NCI-H1092 (cell line): ENCODE measurements at regions not wholly inside any gene's neighbourhood (a gene's known extent, or its start where the extent isn't known, plus 50 kb on each side); places are given as distances from the start of the nearest gene placed in this dataset.
"Not testable (repeated sequence)": the region's sequence is repeated elsewhere in the genome, so short reads cannot be mapped to it uniquely, and the experiment has no call there.

Experiments
- DNase-seq: peaks from one replicate; lab custom pipeline; 2025; lab: John Stamatoyannopoulos, UW

DNA sequence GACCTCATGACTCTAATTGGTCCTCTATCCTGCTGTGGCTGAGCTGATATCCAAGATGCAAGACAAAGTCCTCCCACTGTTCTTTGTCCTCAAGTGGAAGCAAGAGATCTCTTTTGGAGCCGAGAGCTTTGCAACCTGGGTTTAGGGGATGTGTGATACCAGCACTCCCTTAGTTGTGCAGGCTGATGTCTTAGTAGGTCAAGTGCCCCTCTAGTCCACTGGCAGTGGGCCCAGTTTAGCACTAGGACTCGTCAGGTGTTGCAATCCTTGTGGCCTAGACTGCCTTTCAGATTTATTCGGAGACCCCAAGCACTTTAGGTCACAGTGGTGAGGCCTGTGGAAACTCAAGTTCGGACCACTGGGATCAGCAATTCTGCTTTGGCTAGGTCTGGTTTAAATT is 64.0 kb downstream of the GPRASP3 start:
- no peak for DNase-seq

DNA sequence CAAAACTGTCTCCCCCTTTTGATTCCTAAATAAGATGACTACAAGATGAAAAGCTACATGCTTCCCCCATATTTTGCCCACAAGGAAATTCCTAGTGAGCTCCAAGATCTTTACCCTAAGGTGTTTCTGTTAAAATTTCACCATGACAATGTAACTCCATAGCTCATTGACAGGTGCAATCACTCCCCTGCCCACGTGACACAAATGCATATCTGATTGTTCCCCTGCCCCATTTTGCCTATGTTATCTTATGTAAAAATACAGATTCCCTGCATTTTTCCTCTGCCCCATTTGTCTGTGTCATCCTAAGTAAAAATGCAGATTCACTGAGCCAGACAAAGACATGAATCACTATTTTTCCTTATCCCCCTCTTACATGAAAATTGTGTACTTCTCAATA is 66.7 kb downstream of the GPRASP3 start:
- no peak for DNase-seq

DNA sequence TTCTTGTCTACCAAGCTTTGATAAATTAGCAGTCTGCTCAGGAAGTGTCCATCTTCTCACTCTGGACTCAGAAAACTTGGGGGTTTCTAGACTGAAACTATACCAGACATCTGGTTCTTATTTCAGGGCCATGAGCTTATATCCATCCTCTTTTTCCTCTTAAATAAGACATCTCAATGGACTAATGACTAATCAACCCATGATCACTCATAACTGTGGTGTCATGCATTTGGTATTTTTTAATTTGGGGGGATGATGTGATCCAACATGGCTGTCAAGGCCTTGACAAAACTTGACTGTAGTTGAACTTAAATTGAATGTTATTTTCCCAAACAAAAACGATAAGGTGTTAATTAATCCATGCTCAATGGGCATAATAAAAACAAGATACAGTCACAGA is 87.8 kb downstream of the GPRASP3 start:
- DNase-seq: no peak

DNA sequence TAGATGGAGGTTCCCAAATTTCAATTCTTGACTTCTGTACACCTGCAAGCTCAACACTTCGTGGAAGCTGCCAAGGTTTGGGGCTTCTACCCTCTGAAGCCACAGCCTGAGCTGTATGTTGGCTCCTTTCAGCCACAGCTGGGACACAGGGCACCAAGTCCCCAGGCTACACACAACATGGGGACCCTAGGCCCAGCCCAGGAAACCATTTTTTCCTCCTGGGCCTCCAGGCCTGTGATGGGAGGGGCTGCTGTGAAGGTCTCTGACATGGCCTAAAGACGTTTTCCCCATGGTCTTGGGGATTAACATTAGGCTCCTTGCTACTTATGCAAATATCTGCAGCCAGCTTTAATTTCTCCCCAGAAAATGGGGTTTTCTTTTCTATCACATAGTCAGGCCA is 97.7 kb downstream of the GPRASP3 start:
- DNase-seq: not testable (repeated sequence)

DNA sequence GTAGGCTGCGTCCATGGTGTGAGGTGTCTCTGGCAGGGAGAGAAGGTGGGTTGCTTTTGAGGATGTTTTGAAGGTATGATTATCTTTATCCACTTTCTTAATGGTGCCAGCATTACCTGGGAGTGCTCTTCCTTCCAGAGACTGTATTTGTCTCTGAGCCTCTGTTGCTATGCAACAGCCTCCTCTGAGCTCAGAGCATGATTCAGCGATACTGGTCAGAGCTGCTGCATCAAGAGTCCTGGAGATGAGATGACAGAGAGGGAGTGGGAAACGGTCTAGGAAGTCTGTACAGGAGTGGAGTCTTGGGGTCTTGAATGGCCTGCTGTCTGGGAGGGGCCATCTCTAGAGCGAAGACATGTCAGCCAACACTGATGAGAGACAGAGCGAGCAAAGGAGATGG is 104.4 kb upstream of the RAB40AL start:
- no peak for DNase-seq

DNA sequence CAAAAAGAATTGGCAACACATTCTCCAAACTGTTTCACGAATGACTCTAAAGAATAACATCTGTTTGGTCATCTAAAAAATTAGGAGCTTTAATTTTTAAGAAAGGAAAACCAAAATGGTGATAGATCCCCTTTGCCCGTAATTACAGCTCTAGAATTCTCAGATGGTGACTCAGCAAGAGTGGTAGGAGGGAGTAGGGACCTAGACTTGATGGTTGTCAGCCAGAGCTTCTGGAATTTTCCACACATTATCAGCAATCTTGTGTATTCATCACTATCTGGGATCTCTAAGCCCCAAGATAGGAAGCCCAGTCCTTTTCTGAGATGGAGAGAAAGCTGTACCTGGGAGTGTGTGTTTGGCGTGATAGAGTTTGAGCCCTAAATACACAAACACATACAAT is 103.9 kb upstream of the RAB40AL start:
- DNase-seq: no peak

DNA sequence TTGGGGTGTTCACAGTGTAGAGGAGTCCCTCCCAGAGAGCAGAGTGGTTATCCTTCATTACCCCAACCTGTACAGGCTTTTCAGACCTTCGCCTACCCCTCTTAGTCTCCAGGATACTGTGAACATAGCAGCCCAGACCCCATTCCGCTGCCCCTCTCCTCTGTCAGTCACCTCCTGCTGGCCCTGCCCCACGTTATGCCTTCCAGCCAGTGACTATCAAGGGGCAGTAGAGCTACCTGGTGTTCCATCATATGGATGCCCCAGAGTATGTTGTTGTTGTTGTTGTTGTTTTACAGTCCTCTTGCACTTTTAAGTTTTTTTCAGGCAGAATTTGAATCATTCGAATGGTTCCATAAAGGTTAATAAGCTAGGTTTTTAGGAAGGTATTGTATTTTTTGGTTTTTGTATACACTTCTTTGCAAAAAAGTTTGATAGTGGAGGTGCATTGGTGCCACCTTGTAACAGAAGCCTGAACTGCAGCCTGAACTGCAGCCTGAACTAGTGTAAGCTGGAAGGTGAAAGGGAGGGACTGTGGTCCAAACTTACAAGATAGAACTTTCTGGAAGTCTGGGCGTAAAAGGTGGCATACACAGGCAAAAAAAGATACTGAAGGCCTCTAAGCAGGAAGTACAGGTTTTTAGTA is 101.4 kb upstream of the RAB40AL start:
- no peak for DNase-seq

DNA sequence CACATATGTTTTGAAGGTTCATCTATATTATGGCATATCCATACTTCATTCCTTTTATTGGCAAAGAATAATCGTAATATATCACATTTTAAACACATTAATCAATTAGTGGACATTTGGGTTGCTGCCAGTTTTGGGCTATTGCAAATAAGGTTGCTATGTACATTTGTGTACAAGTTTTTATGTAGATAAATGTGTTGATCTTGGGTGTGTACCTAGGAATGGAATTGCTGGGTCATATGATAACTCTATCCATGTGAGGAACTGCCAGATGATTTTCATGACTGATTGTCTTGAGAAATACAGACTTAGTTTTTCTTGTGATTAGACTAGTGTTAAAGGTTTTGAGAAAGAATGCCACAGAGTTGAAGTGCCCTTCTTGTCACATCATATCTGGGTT is 99.2 kb upstream of the RAB40AL start:
- no peak for DNase-seq

DNA sequence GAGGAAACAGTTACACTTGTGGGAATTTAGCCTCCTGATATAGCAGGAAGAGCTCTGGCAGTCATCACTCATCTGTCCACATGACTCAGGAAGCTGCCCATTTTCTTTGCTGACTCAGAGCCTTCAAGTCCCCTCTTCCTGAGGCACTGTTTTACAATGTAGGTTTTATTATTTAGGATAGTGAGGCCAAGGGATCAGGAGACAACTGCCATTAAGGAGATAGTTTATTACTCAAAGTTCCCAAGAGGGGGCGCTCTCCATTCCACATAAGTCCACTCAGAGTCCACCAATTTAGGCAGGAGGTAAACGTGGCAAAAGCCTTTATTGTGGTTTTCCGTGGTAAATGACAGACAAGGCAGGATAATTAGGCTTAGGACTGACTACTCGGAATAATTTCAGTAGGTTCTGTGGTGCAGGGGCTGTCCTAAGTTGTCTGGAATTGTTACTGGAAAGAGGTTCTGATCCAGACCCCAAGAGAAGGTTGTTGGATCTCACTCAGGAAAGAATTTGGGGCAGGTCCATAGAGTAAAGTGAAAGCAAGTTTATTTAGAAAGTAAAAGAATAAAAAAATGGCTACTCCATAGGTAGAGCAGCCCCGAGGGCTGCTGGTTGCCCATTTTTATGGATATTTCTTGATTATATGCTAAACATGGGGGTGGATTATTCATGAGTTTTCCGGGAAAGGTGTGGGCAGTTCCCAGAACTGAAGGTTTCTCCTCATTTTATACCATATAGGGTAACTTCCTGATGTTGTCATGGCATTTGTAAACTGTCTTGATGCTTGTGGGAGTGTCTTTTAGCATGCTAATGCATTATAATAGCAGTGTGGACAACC is 96.0 kb upstream of the RAB40AL start:
- no peak for DNase-seq

DNA sequence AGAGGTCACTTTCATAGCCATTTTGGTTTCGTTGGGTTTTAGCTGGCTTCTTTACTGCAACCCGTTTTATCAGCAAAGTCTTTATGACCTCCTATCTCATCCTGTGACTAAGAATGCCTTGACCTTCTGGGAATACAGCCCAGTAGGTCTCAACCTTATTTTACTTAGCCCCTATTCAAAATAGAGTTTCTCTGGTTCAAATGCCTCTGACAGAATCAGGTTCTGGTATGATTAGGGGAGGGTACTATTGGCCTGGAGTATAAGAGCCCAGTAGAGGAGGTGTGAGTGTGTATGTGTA is 95.4 kb upstream of the RAB40AL start:
- DNase-seq: no peak

DNA sequence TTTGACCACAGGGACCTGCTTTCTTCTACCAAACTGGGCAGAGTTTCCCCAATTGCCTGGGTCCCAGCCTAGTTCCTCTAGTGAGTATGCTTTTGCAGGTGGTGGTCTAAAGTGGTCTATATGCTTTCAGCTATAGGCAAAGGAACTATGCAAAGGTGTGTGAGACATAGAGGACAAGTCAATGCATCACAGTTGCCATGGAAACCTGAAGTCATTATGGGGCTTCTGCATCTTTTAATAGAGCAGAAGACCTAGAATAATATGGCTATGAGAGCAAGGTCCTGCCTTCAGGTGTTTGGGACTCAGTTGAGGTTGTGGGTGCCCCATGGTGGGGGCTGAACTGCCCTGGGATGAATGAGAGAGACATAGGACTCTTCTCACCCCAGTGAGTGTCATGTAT is 92.1 kb upstream of the RAB40AL start:
- no peak for DNase-seq

DNA sequence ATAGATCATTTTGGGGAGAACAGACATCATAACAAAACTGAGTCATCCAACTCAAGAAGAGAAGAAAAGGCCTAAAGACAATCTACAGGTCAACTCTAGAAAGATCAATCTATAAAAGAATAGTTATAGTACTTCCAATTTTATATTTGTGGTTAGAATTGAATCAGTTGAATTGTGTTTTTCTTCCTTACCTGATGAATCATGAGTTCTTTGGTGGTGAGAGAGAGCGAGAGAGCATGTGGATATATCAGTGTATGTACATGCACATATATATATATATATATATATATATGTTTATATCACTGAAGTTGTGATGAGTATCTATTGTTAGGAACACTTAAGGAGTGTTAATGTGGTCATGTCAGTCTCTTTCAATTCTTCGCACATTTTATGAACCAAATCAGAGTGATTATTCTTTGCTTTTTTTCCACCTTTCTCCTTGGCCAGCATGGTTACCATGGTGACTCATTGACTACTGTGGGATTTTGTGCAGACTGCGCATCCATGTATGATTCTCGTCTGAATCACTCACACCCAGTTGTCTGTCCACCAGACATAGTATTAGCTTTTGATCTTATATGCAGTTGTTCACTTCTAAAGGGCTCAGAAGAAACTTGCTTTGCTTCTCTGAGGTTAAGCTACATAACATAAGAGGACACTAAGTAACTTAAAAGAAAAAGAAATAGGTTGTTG is 90.4 kb upstream of the RAB40AL start:
- DNase-seq: no peak

DNA sequence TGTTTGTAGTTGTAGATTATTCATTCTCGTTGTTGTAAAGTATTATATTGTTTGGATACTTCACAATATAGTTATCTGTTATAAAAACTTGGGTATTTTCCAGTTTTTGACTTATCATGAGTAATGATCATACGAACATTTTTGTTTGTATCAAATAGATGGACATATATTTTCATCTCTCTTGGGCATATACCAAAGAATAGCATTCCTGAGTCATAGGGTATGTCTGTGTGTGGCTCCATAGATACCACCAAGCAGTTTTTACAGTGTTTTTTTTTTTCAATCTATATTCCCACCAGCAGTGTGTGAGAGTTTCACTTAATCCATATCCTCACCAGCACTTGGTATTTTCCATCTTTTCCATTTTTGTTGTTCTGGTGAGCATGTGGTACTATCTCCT is 89.7 kb upstream of the RAB40AL start:
- no peak for DNase-seq

DNA sequence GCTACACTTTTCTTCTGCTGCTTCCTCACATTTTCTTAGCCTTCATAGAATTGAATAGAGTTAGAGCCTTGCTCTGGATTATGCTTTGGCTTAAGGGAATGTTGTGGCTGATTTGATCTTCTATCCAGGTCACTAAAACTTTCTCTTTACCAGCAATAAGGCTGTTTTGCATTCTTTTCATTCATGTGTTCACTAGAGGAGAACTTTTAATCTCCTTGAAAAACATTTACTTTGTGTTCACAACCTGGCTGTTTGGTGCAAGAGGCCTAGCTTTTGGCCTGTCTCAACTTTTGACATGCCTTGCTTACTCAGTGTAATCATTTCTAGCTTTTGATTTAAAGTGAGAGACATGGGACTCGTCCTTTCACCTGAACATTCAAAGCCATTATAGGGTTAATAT is 87.7 kb upstream of the RAB40AL start:
- no peak for DNase-seq

DNA sequence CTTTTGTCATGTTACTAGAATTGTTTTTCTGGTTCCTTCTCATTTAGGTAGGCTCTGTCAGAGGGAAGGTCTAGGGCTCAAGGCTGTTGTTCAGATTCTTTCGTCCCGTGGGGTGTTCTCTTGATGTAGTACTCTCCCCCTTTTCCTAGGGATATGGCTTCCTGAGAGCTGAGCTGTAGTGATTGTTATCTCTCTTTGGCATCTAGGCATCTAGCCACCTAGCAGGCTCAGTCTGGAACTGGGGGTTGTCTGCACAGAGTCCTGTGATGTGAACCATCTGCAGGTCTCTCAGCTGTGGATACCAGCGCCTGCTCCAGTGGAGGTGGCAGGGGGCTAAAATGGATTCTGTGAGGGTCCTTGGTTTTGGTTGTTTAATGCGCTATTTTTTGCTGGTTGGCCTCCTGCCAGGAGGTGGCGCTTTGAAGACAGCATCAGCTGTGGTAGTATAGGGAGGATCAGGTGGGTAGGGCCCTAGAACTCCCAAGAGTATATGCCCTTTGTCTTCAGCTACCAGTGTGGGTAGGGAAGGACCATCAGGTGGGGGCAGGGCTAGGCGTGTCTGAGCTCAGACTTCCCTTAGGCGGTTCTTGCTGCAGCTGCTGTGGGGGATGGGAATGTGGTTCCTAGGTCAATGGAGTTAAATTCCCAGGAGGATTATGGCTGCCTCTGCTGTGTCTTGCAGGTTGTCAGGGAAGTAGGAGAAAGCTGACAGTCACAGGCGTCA is 78.1 kb upstream of the RAB40AL start:
- not testable (repeated sequence) for DNase-seq

DNA sequence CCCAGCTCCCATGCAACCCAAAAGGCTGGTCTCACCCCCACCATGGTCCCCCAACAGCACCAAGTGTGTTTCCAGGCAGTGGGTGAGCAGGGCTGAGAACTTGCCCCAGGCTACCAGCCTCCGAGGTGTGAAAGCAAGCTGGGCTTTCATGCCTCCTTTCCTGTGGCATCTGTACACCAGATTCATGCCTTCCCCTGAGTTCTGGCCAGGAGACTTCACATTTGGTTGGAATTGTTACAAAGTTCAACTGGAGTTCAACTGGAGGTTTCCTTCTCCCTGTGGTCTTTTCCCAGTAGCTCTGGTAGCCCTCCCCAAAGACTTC is 77.6 kb upstream of the RAB40AL start:
- DNase-seq: no peak

DNA sequence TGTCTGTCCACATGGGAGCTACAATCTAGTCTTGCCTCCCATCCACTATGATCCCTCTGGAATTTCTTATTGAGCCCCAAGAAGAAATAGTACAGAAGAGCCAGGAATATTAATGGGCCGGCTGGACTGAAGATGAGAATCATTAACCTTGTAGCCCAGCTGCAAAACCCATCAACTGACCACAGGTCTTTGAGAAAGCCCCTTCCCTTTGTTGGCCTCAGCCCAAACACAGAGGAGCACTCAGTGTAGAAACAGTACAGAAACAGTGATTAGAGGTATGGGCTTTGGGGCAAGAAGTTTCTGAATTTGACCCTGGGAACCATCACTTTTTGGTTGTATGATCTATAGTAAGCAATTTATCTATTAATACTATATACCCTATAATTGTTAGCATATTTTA is 76.8 kb upstream of the RAB40AL start:
- DNase-seq: no peak

DNA sequence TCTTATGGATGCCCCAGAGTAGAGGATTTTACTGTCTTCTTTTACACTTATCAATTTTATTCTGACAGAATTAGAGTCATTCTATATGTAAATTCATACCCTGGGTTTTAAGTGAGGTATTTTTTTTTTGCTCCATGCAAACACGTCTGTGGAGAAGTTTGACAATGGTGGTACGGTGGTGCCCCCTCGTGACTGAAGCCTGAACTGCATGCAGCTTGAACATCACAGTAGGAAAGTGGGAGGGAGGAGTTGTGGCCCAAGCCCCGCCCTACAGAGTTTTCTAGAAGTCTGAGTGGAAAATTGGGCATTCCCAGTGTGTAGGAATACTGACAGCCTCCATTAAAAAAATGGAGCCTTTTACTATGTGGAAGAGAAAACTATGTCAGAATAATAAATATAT is 73.3 kb upstream of the RAB40AL start:
- peak; percentile 68 for DNase-seq

DNA sequence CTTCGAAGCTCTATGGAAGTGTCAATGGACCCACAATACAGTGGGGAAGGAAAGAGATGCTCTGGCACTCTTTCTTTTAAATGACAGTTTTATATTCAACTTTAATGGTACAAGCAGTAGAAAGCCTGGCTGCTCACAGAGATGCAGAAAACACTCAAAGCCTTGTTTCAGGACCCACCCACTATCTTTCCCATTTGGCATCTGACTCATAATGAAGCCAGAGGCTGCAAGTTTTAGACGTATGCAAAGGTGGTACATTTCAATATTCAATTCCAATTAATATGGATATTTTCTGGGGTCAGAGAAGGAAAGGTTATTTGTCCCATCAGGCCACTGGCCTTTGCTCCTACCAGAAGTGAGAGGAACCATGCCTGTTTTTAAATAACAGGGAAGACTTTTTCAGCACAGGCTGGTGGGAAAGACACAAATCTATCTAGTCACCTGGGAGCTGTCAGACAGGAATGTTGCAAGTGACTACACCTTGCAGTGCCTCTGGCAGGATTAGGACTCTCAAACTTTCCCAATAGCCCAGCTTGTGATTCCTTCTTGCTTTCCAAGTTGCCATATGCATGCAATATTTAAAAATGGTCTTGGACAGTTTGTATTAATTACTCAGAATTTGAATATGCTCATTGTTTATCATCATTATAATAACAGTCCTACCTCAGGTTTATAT is 70.0 kb upstream of the RAB40AL start:
- no peak for DNase-seq

DNA sequence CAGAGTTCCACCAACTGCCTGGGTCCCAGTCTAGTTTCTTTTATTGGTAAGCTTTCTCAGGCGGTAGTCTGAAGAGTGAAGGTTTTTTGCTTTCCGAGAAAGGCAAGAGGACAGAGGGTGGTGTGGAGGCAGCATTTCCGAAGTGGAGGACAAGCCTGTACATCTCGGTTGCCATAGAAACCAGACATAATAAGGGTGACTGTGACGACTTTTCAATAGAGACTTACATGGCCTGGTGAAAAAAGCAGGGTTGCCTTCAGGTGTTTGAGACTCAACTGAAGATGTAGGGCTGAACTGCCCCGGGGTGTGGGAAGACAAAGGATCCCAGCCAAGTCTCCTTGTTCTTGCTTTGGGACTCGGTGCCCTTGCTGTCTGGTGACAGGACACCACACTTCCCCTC is 53.6 kb upstream of the RAB40AL start:
- DNase-seq: no peak
